Astrocyte (in vitro differentiated cells and primary cell): ENCODE measurements at regions not wholly inside any gene's neighbourhood (a gene's known extent, or its start where the extent isn't known, plus 50 kb on each side); places are given as distances from the start of the nearest gene placed in this dataset.

Experiments used
- CTCF ChIP-seq: IDR thresholded peaks from 2 replicates; pipeline ENCODE4 v1.5.1; 2011; ENCODE audit warnings: low read depth, mild to moderate bottlenecking, inconsistent platforms, low read length, moderate library complexity; ENCODE audit not compliant: insufficient read depth
- EZH2 ChIP-seq: IDR thresholded peaks from 2 replicates; pipeline ENCODE4 v1.6.1; 2012; ENCODE audit warnings: mild to moderate bottlenecking, low read length, inconsistent platforms; ENCODE audit not compliant: insufficient read depth

- TF ChIP-seq CTCF, result no peak
- no peak for TF ChIP-seq EZH2
These were observed 133.6 kb upstream of the PLET1 start for GRCh38 chr11:112394304-112394703.
